ENCODE measurements at regions not wholly inside any gene's neighbourhood (a gene's known extent, or its start where the extent isn't known, plus 50 kb on each side); places are given as distances from the start of the nearest gene placed in this dataset.

DNA sequence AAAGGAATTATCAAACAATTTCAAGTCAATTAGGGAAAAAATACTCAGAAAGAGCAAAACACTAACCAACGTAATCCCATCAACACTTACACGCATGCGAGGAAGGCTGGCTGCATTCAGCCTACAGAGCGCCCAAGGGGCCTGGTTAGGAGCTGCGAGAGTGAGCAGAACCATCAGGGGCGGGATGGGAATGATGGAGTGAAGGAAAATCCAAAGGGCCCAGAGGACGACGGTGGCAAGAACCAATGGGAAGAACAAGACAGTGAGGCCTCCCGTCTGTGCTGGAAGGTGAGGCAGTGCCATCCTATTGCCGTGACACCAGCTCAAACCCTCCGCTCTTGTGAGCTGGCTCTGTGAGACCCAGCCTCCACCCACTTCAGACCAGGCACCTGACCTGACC lies 253.0 kb downstream of the IRS2 start:
- Histone ChIP-seq H3K4me2 (ENCODE audit: low read length) (no peak overlapping the region), H3K4me1 (ENCODE audit: insufficient read depth, low read length) (no peaks in the 10 kb centered on the region), H3K9ac (ENCODE audit: low read length) (no peak overlapping the region), H3F3A (ENCODE audit: low read length, unreplicated experiment) (no peaks in the 10 kb centered on the region), H3K27me3 (ENCODE audit: low read length) (no peaks in the 10 kb centered on the region), H3K36me3 (ENCODE audit: low read depth, low read length) (no peaks in the 10 kb centered on the region), H3K27ac (ENCODE audit: low read length) (no peak overlapping the region), H2AFZ (ENCODE audit: low read length) (no peak overlapping the region), H3K79me2 (ENCODE audit: low read length) (no peaks in the 10 kb centered on the region), H3K9me2 (replicated peaks; ENCODE audit: low read length) (no peaks in the 10 kb centered on the region), H3K4me3 (ENCODE audit: low read length) (no peak overlapping the region), H3K9me3 (ENCODE audit: low read length) (no peaks in the 10 kb centered on the region), H4K20me1 (ENCODE audit: low read length) (no peaks in the 10 kb centered on the region)
- ATAC-seq (no peak), DNase-seq (no peak)
- intact Hi-C loops (cut with micrococcal nuclease) = no loop called here
- ChIA-PET POLR2A (ENCODE audit: unreplicated experiment) (no interaction called here), CTCF (no interaction called here)
- TF ChIP-seq EZH2phosphoT487 (IDR thresholded peaks at IDR 0.05; ENCODE audit: borderline replicate concordance, low read length) (no peak), EZH2 (IDR thresholded peaks at IDR 0.05; ENCODE audit: low read length, unreplicated experiment) (no peak)
- TF ChIP-seq, protein P1, sequence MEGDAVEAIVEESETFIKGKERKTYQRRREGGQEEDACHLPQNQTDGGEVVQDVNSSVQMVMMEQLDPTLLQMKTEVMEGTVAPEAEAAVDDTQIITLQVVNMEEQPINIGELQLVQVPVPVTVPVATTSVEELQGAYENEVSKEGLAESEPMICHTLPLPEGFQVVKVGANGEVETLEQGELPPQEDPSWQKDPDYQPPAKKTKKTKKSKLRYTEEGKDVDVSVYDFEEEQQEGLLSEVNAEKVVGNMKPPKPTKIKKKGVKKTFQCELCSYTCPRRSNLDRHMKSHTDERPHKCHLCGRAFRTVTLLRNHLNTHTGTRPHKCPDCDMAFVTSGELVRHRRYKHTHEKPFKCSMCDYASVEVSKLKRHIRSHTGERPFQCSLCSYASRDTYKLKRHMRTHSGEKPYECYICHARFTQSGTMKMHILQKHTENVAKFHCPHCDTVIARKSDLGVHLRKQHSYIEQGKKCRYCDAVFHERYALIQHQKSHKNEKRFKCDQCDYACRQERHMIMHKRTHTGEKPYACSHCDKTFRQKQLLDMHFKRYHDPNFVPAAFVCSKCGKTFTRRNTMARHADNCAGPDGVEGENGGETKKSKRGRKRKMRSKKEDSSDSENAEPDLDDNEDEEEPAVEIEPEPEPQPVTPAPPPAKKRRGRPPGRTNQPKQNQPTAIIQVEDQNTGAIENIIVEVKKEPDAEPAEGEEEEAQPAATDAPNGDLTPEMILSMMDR (conservative IDR thresholded peaks at IDR 0.05; ENCODE audit: low read depth, low read length) = no peak
- BruUV-seq (replicated peaks) = no TSS peak

- Histone ChIP-seq H3K27ac (ENCODE audit: low read length) (no peak overlapping the region), H3K79me2 (ENCODE audit: low read length) (no peaks in the 10 kb centered on the region), H3K9ac (ENCODE audit: low read length) (no peak overlapping the region), H3K27me3 (ENCODE audit: low read length) (no peaks in the 10 kb centered on the region), H3K4me1 (ENCODE audit: insufficient read depth, low read length) (no peaks in the 10 kb centered on the region), H3K36me3 (ENCODE audit: low read depth, low read length) (no peaks in the 10 kb centered on the region), H4K20me1 (ENCODE audit: low read length) (no peaks in the 10 kb centered on the region), H3K4me3 (ENCODE audit: low read length) (no peak overlapping the region), H3F3A (ENCODE audit: low read length, unreplicated experiment) (no peaks in the 10 kb centered on the region), H2AFZ (ENCODE audit: low read length) (no peak overlapping the region), H3K9me2 (replicated peaks; ENCODE audit: low read length) (no peaks in the 10 kb centered on the region), H3K9me3 (ENCODE audit: low read length) (no peaks in the 10 kb centered on the region), H3K4me2 (ENCODE audit: low read length) (no peak overlapping the region)
- ChIA-PET CTCF (no interaction called here), POLR2A (ENCODE audit: unreplicated experiment) (no interaction called here)
- no peak for ATAC-seq
- TF ChIP-seq, protein P1 (conservative IDR thresholded peaks at IDR 0.05; ENCODE audit: low read depth, low read length) = no peak
- TF ChIP-seq EZH2 (IDR thresholded peaks at IDR 0.05; ENCODE audit: low read length, unreplicated experiment) (no peak), EZH2phosphoT487 (IDR thresholded peaks at IDR 0.05; ENCODE audit: borderline replicate concordance, low read length) (no peak)
- intact Hi-C loops (cut with micrococcal nuclease) = no loop called here
- no peak for DNase-seq
- no TSS peak for BruUV-seq (replicated peaks)
Observed at GRCh38 chr13:109529964-109530363, 256.4 kb downstream of the IRS2 start.

- no TSS peak for BruUV-seq (replicated peaks)
- POLR2A ChIA-PET (ENCODE audit: unreplicated experiment) = no interaction called here
Observed at GRCh38 chr13:109521719-109522118, 264.7 kb downstream of the IRS2 start.

More at GRCh38 chr13:109521719-109522118, 264.7 kb downstream of the IRS2 start:
- H2AFZ ChIP-seq (ENCODE audit: low read length) = no peak overlapping the region
- H3K9me2 ChIP-seq (replicated peaks; ENCODE audit: low read length) = no peaks in the 10 kb centered on the region
- DNase-seq (no peak), ATAC-seq (no peak)
- CTCF ChIA-PET = no interaction called here
- H3F3A ChIP-seq (ENCODE audit: low read length, unreplicated experiment) = no peaks in the 10 kb centered on the region
- H3K9me3 ChIP-seq (ENCODE audit: low read length) = no peaks in the 10 kb centered on the region
- H3K4me2 ChIP-seq (ENCODE audit: low read length) = no peak overlapping the region
- no peak overlapping the region for H3K9ac ChIP-seq (ENCODE audit: low read length)
- no peak overlapping the region for H3K4me3 ChIP-seq (ENCODE audit: low read length)
- H3K27ac ChIP-seq (ENCODE audit: low read length) = no peak overlapping the region
- intact Hi-C loops (cut with micrococcal nuclease) = no loop called here
- TF ChIP-seq, protein P1 (conservative IDR thresholded peaks at IDR 0.05; ENCODE audit: low read depth, low read length) = no peak
- TF ChIP-seq EZH2phosphoT487 (IDR thresholded peaks at IDR 0.05; ENCODE audit: borderline replicate concordance, low read length) (no peak), EZH2 (IDR thresholded peaks at IDR 0.05; ENCODE audit: low read length, unreplicated experiment) (no peak)
- H3K4me1 ChIP-seq (ENCODE audit: insufficient read depth, low read length) = no peaks in the 10 kb centered on the region
- H3K79me2 ChIP-seq (ENCODE audit: low read length) = no peaks in the 10 kb centered on the region
- H4K20me1 ChIP-seq (ENCODE audit: low read length) = no peaks in the 10 kb centered on the region
- no peaks in the 10 kb centered on the region for H3K27me3 ChIP-seq (ENCODE audit: low read length)
- H3K36me3 ChIP-seq (ENCODE audit: low read depth, low read length) = no peaks in the 10 kb centered on the region

Data from PC-3 (cell line).